Right cardiac atrium (tissue), 5 donors: ENCODE measurements at regions not wholly inside any gene's neighbourhood (a gene's known extent, or its start where the extent isn't known, plus 50 kb on each side); places are given as distances from the start of the nearest gene placed in this dataset.
A peak's percentile ranks its signal among the peaks of the same experiment; 100 is the strongest.
"Not testable (repeated sequence)": the region's sequence is repeated elsewhere in the genome, so short reads cannot be mapped to it uniquely, and the experiment has no call there.

Source experiments
- ATAC-seq, 2 donors: fragments of 200-7000 bp; cut with Tn5 transposase; one replicate each; pipeline versions ENCODE4 v1.8.0 to v1.9.1; 2020; ENCODE audit warnings: moderate library complexity in 2 of 2, mild to moderate bottlenecking in 1 of 2
- DNase-seq, 3 donors: peaks; one replicate each; pipeline ENCODE4 v3.0.0-alpha.2; 2020
- H3K27ac ChIP-seq: one replicate; pipeline ENCODE4 v1.5.1; 2013; ENCODE audit warnings: mild to moderate bottlenecking, low read length, control low read depth, moderate library complexity
- H3K27me3 ChIP-seq: one replicate; pipeline ENCODE4 v1.6.1; 2013; ENCODE audit not compliant: control insufficient read depth, insufficient read depth
- H3K4me1 ChIP-seq: one replicate; pipeline ENCODE4 v1.6.1; 2013; ENCODE audit warnings: low read length; ENCODE audit not compliant: control insufficient read depth, insufficient read depth
- H3K4me3 ChIP-seq: one replicate; pipeline ENCODE4 v1.5.1; 2013; ENCODE audit warnings: low read length, control low read depth
- H3K9me3 ChIP-seq: one replicate; pipeline ENCODE4 v1.6.1; 2013; ENCODE audit warnings: low read length; ENCODE audit not compliant: control insufficient read depth
- WGBS: extraction: QIAGEN DNeasy Blood & Tissue Kit; methylation state at CpG from one replicate; pipeline ENCODE4 v1.1.7; 2013; 5-methylcytosine and 5-hydroxymethylcytosine counted together
- intact Hi-C, 4 donors: fragments of 100-400 bp; cut with DNase I; formaldehyde crosslinking; loops; one replicate each; pipeline versions ENCODE4 v1.11.0 to v1.14.0; 2022 to 2023
- donor health status: healthy with polysubstance abuse.
- donor health status: DM: no; HTN: yes; CAD: no.
- donor health status: DM: no; HTN: no; CAD: no.
- donor health status: DM: no; HTN: yes; CAD: no; lungs with severe emphysema.
- donor health status: DM: yes; HTN: yes; CAD: no.

DNA sequence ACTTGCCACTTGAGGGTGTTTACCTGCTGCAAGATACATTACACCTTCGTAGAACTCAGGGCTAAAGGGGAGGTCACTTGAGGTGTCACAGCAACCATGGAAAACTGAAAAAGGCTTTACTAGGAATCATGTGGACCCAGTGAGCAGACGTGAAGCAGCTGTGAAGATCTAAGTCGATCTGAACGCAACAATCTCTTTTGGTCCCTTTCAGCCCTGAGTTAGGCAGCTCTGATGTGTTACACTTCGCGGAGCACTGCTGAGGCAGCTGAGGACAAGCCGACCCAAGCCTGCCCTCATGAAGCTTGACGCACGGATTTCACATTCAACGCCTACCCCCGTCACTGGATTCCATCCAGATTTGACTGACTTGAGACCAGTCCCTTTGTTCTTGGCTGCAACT, 75.8 kb upstream of the NPAS2 start:
- ATAC-seq (no peak), DNase-seq (no peak)
- intact Hi-C loops, result no loop called here
- Histone ChIP-seq H3K4me3 (no peak overlapping the region), H3K4me1 (peaks cover 6% of the 10 kb centered on the region), H3K27ac (no peak overlapping the region), H3K9me3 (no peaks in the 10 kb centered on the region), H3K27me3 (no peaks in the 10 kb centered on the region)
- WGBS, result 78% methylated on average over 11 of the region's 11 CpGs

DNA sequence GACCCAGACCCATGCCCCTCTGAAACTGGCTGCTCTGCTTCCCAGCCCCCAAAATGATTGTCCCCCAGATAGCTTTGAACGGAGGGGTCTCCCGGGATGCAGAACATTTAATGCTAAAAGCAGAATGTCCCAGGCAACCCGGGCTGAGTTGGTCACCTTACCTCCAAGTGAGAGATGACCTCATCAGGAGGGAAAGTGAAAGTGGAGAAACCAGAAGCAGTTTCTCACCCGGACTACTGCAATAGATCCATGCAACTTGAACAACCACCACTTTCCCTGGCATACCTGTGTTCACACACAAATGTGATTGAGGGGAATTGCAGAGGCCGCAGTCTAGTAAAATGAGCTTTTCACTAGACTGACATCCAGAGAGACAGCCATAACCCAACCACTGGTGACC, 75.3 kb upstream of the NPAS2 start:
- DNase-seq (no peak), ATAC-seq (no peak)
- Histone ChIP-seq H3K27me3 (no peaks in the 10 kb centered on the region), H3K27ac (no peak overlapping the region), H3K4me3 (no peak overlapping the region), H3K9me3 (no peaks in the 10 kb centered on the region), H3K4me1 (peaks cover 6% of the 10 kb centered on the region)
- WGBS, result 80% methylated on average over 5 of the region's 5 CpGs
- intact Hi-C loops, result no loop called here

DNA sequence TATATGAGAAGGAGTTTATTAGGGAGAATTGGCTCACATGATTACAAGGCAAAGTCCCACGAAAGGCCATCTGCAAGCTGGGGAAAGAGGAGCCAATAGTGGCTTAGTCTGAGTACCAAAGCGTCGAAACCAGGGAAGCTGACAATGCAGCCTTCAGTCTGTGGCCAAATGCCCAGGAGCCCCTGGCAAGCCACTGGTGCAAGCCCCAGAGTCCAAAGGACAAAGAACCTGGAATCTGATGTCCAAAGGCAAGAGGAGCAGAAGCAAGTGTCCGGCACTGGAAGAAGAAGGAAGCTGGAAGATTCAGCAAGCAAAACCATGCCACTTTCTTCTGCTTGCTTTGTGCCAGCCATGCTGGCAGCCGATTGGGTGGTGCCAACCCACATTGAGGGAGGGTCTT, 74.3 kb upstream of the NPAS2 start:
- H3K27me3 ChIP-seq, result no peaks in the 10 kb centered on the region
- WGBS, result 85% methylated on average over 5 of the region's 5 CpGs
- H3K4me1 ChIP-seq, result peaks cover 6% of the 10 kb centered on the region
- no peak for DNase-seq
- intact Hi-C loops, result loop anchor here in 1 of 4 donors (5.0 kb wide), 1 partner anchor 72 kb away; no protein-coding TSS in a partner anchor
- H3K4me3 ChIP-seq, result no peak overlapping the region
- H3K9me3 ChIP-seq, result no peaks in the 10 kb centered on the region
- H3K27ac ChIP-seq, result no peak overlapping the region
- no peak for ATAC-seq

DNA sequence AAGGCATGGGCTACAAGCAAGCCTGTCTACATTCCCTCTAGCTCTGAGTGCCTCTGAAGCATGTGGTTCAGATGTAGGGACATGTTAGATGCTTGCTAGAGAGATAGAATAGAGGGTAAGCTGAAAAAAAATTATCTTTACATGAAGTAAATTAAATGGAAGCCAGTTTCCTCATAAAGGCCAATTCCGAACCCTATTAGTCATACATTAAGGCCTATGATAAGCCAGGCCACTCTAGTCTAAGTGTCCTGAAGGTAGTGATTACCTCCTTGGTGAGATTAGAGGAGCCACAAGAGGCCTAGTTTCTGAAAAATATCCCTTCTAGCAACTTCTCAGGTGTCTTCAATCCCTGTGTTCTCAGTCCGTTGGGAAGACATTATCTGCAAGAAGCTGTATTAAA, 72.4 kb upstream of the NPAS2 start:
- H3K27me3 ChIP-seq, result no peaks in the 10 kb centered on the region
- intact Hi-C loops, result loop anchor here in 1 of 4 donors (5.0 kb wide), 1 partner anchor 70 kb away; no protein-coding TSS in a partner anchor
- no peak overlapping the region for H3K27ac ChIP-seq
- H3K4me3 ChIP-seq, result no peak overlapping the region
- no peak for DNase-seq
- no peaks in the 10 kb centered on the region for H3K9me3 ChIP-seq
- peaks cover 4% of the 10 kb centered on the region for H3K4me1 ChIP-seq
- ATAC-seq, result no peak
- WGBS, result 89% methylated on average over 2 of the region's 2 CpGs

DNA sequence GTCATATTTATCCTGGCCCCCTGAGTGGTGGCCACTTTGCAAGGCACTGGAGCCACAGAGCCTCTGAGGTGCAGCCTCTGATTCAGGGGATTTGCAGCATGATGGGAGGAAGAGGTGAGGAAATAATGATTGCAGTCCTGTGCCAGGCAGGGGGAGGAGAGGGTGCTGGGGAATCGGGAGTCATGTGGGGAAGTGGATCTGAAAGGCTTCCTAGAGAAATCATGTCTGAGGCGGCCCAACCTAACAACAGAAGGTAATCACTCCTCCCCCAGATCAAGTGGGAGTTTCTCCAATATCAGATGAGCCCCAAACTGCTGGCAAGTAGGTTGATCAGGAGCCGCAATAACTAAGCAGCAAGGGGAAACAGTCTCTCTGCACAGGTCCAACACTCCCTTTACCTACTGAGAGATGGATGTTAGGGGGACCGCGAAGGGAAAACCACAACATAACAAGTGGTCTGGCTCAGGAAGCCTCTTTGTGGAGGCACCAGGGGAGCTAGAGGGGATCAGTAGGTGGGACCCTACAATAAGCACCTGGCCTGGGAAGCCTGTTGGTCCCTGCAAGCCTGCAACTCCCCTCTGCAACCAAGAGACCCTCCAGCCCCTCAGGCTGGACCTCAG, 71.8 kb upstream of the NPAS2 start:
- intact Hi-C loops, result loop anchor here in 1 of 4 donors (5.0 kb wide), 1 partner anchor 69 kb away; no protein-coding TSS in a partner anchor
- 78% methylated on average over 5 of the region's 5 CpGs for whole genome bisulfite sequencing
- no peak overlapping the region for H3K4me3 ChIP-seq
- no peaks in the 10 kb centered on the region for H3K9me3 ChIP-seq
- ATAC-seq (no peak), DNase-seq (no peak)
- no peak overlapping the region for H3K27ac ChIP-seq
- H3K27me3 ChIP-seq, result no peaks in the 10 kb centered on the region
- peaks cover 4% of the 10 kb centered on the region for H3K4me1 ChIP-seq

DNA sequence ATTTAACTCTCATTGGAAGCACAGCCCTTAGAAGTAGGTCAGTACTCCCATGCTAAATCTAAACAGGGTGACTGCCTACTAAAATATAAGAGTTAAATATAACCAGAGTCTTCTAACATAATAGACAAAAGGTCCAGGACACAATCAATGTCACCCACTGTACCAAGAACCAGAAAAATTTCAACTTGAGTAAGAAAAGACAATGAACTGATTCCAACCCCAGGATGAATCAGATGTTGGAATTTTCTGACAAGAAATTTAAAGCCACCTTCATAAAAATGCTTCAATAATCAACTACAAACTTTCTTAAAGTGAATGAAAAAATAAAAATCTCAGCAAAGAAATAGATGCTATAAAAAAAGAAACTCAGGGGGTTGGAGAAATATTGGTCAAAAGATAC, 71.3 kb upstream of the NPAS2 start:
- ATAC-seq (no peak), DNase-seq (no peak)
- intact Hi-C loops, result loop anchor here in 1 of 4 donors (5.0 kb wide), 1 partner anchor 69 kb away; no protein-coding TSS in a partner anchor
- H3K27me3 ChIP-seq, result no peaks in the 10 kb centered on the region
- no peaks in the 10 kb centered on the region for H3K9me3 ChIP-seq
- peaks cover 4% of the 10 kb centered on the region for H3K4me1 ChIP-seq
- no peak overlapping the region for H3K27ac ChIP-seq
- H3K4me3 ChIP-seq, result no peak overlapping the region

DNA sequence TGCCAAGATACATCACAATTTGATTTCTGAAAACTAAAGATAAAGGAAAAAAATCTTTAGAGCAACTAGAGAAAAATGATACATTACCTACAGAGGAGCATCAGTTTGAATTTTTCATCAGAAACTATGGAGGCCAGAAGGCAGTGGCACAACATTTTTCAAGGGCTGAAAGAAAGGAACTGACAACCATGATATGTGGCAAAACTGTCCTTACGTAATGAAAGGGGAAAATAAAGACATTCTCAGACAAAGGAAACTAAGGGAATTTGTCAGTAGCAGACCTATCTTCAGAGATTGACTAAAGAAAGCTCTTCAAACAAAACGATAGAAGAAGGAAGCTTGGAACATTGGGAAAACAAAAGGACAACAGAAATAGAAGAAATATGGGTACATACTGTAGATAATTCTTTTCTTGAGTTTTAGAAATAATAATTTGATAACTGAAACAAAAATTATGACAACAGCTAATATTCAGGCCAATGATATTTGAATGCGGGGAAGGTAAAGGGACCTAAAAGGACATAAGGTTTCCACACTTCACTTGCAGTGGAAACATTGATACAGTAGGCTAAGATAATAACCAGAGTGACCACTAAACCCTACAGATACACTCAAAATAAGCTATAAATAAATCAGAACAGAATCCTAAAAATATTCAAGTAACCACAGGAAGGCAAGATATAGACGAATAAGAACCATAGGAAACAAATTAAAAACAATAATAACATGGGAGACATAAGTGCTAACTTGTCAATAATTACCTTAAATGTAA, 70.0 kb upstream of the NPAS2 start:
- Histone ChIP-seq H3K27me3 (no peaks in the 10 kb centered on the region), H3K9me3 (no peaks in the 10 kb centered on the region), H3K4me1 (peaks cover 4% of the 10 kb centered on the region), H3K27ac (no peak overlapping the region), H3K4me3 (no peak overlapping the region)
- no peak for ATAC-seq
- no peak for DNase-seq
- 69% methylated on average over 4 of the region's 4 CpGs for WGBS
- intact Hi-C loops, result loop anchor here in 1 of 4 donors (5.0 kb wide), 1 partner anchor 67 kb away; no protein-coding TSS in a partner anchor

DNA sequence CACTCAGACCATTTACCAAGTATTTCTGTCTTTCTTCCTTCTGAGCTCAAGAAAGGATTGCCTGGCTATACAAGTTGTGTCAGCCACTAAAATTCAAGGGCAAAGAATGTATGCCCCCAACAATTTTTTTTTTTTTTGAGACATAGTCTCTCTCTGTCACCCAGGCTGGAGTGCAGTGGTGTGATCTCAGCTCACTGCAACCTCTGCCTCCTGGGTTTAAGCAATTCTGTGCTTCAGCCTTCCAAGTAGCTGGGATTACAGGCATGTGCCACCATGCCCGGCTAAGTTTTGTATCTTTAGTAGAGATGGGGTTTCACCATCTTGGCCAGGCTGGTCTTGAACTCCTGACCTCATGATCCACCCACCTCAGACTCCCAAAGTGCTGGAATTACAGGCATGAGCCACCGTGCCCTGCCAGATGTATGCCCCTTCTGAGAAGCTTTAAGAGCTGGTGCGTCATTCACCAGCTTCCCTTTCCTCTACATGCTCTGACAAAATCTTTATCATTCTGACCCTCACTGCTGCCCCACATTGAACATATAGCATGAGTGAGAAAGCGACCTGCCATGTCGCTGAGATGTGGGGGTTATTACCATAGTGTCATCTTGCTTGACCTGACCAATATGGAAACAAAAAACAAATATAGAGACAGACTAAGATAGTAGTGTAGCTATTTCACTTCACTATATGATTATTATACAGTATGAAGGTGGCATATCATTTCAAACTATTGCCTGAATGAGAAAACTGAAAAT, 67.9 kb upstream of the NPAS2 start:
- H3K27ac ChIP-seq, result peak overlapping the region; percentile 82
- intact Hi-C loops, H3K9me3 ChIP-seq, DNase-seq, ATAC-seq, H3K4me3 ChIP-seq, H3K27me3 ChIP-seq, H3K4me1 ChIP-seq: not testable (repeated sequence)
- 85% methylated on average over 5 of the region's 5 CpGs for WGBS

DNA sequence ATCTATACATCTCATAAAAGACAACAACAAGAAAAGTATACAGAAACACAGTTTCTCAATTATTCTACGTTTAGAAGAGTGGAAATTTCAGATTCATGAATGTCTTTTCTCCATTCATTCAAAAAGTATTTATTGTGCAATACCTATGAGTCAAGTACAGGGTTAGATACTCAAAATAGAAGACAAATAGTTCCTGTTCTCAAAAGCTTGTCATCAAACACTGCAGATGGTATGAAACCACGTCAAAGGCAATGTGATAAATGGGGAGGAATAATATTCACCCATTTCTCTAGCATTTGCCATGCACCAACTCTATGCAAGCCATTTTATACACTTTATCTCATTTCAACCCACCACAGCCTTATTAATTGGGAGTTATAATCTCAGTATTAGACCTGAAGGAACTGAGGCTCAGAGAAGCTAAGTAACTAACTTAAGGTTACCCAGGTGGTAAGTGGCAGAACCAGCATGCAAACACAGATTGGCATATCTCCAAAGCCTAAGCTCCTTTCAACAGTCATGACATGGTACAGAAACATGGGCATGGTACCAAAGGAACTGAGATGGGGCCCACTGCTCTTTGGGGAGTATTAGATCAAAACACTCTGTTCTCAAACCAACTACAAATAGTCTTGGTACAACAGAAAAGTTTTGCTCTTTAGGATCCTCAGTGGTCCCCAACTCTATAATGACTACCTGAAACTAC, 67.2 kb upstream of the NPAS2 start:
- Histone ChIP-seq H3K27ac (peak overlapping the region; percentile 30), H3K9me3 (no peaks in the 10 kb centered on the region), H3K4me1 (peaks cover 8% of the 10 kb centered on the region), H3K4me3 (no peak overlapping the region), H3K27me3 (no peaks in the 10 kb centered on the region)
- 34% methylated on average over 2 of the region's 2 CpGs for WGBS
- no peak for DNase-seq
- intact Hi-C loops, result no loop called here
- ATAC-seq, result peak; percentile 78 to 86

DNA sequence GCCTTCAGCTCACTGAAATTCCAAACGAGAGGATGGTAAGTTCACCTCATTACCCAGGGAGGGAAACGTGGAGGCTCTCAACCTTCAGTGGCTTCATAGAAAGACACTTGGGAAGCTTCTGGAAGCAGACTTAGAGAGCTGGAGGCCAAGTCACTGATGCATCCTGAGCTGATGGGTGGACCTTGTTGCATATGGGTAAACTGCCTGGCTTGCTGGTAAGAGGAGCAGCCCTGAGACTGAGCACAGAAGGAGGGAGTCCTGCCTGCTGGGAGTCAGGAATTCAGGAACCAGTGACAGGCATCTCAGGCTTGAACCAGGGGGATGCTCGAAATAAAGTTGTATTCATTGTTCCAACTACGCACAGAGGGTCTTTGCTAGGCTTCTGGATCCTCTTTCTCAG, 66.5 kb upstream of the NPAS2 start:
- intact Hi-C loops, result no loop called here
- no peak for DNase-seq
- 82% methylated on average over 4 of the region's 4 CpGs for WGBS
- ATAC-seq, result no peak
- Histone ChIP-seq H3K9me3 (no peaks in the 10 kb centered on the region), H3K27me3 (no peaks in the 10 kb centered on the region), H3K4me1 (peaks cover 7% of the 10 kb centered on the region), H3K4me3 (no peak overlapping the region), H3K27ac (no peak overlapping the region)
